WERI-Rb-1 (cell line): ENCODE measurements at regions not wholly inside any gene's neighbourhood (a gene's known extent, or its start where the extent isn't known, plus 50 kb on each side); places are given as distances from the start of the nearest gene placed in this dataset.
"Not testable (repeated sequence)": the region's sequence is repeated elsewhere in the genome, so short reads cannot be mapped to it uniquely, and the experiment has no call there.

ENCODE experiments used
- DNase-seq: peaks from one replicate; pipeline ENCODE4 v3.0.0-alpha.2; 2020
- H3K27ac ChIP-seq: fragments of 250-450 bp; sonication (Bioruptor Pico); 2 replicates; pipeline ENCODE4 v1.5.1; 2020; ENCODE audit warnings: mild to moderate bottlenecking, moderate library complexity
- H3K27me3 ChIP-seq: fragments of 250-450 bp; sonication (Bioruptor Pico); 2 replicates; pipeline ENCODE4 v1.5.1; 2021; ENCODE audit warnings: mild to moderate bottlenecking, low read depth, moderate library complexity; ENCODE audit not compliant: insufficient read depth, severe bottlenecking
- H3K36me3 ChIP-seq: fragments of 250-450 bp; sonication (Bioruptor Pico); 2 replicates; pipeline ENCODE4 v1.5.1; 2020; ENCODE audit warnings: mild to moderate bottlenecking, moderate library complexity
- H3K4me3 ChIP-seq: 2 replicates; pipeline ENCODE4 v1.5.1; 2011; ENCODE audit warnings: low read depth, mild to moderate bottlenecking, control low read depth, low read length
- H3K9me3 ChIP-seq: fragments of 250-450 bp; sonication (Bioruptor Pico); 2 replicates; pipeline ENCODE4 v1.5.1; 2021; ENCODE audit warnings: mild to moderate bottlenecking, moderate library complexity; ENCODE audit not compliant: severe bottlenecking
- TF ChIP-seq, protein P1 (sequence below): IDR thresholded peaks from 2 replicates; pipeline ENCODE4 v1.5.1; 2011; ENCODE audit warnings: low read depth, mild to moderate bottlenecking, control low read depth, inconsistent platforms, low read length

DNA sequence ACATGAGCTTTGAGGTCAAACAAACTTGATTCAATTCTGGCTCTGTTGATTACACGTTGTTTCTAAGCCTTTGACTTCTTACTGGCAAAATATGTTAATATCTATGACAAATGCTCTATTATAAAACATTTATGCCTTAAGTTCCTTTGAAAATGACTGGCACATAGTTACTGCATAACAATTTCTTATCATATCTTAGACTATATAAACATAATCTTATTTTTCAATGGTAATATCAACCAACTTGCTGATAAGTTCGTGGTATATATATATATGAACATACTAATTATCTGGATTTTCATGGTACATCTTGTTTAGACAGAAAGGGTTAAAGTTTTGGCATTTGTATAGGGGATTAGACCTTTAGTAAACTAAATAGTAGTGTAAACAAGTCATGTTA is 645.6 kb upstream of the ZNF804A start:
- no peak overlapping the region for H3K27ac ChIP-seq
- no peak overlapping the region for H3K4me3 ChIP-seq

DNA sequence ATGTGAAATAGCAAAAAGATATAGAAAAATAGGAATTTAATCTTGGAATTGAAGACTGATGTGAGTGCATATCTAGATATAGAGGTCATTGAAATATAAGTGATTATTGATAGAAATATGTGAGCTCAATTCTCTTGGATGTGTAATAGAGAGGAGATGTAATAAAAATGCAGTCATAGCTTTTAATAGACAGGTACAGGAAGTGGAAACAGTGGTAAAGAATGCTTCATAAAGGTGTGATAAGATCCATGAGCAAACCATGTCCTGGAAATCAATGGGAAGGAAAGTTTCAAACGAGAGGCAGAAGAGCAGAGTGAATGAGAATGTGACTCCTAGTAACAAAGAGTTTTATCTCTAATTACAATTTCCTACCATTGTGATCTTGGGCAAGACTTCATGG is 634.7 kb upstream of the ZNF804A start:
- no peaks in the 10 kb centered on the region for H3K27me3 ChIP-seq
- H3K9me3 ChIP-seq = no peaks in the 10 kb centered on the region
- TF ChIP-seq, protein P1, sequence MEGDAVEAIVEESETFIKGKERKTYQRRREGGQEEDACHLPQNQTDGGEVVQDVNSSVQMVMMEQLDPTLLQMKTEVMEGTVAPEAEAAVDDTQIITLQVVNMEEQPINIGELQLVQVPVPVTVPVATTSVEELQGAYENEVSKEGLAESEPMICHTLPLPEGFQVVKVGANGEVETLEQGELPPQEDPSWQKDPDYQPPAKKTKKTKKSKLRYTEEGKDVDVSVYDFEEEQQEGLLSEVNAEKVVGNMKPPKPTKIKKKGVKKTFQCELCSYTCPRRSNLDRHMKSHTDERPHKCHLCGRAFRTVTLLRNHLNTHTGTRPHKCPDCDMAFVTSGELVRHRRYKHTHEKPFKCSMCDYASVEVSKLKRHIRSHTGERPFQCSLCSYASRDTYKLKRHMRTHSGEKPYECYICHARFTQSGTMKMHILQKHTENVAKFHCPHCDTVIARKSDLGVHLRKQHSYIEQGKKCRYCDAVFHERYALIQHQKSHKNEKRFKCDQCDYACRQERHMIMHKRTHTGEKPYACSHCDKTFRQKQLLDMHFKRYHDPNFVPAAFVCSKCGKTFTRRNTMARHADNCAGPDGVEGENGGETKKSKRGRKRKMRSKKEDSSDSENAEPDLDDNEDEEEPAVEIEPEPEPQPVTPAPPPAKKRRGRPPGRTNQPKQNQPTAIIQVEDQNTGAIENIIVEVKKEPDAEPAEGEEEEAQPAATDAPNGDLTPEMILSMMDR = no peak
- H3K36me3 ChIP-seq = no peaks in the 10 kb centered on the region
- DNase-seq = no peak
- no peak overlapping the region for H3K27ac ChIP-seq
- H3K4me3 ChIP-seq = no peak overlapping the region

More for the DNA sequence above, 645.6 kb upstream of the ZNF804A start:
- DNase-seq = no peak
- Histone ChIP-seq H3K9me3 (no peaks in the 10 kb centered on the region), H3K27me3 (no peaks in the 10 kb centered on the region), H3K36me3 (no peaks in the 10 kb centered on the region)
- TF ChIP-seq, protein P1 = no peak

DNA sequence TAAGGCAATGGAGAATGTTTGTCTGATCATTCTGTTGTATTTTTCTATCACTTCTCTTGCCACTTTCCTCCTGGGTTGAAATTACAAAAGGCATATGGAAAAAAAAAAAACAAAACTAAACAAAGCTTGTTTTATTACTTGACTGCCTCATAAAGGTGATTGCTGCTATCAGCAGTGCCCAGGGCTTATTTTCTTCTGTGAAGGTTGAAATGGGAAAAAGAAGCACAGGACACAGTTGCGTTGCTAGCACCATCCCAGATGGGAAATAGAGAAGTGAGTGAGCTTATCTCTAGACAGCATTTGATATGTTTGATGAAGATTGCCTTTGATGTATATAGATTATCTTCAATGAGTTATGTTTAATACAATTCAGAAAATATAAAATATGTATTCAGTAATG is 633.8 kb upstream of the ZNF804A start:
- no peak overlapping the region for H3K27ac ChIP-seq
- H3K9me3 ChIP-seq = no peaks in the 10 kb centered on the region
- H3K4me3 ChIP-seq = no peak overlapping the region
- H3K36me3 ChIP-seq = no peaks in the 10 kb centered on the region
- no peak for DNase-seq
- TF ChIP-seq, protein P1 = no peak
- no peaks in the 10 kb centered on the region for H3K27me3 ChIP-seq

DNA sequence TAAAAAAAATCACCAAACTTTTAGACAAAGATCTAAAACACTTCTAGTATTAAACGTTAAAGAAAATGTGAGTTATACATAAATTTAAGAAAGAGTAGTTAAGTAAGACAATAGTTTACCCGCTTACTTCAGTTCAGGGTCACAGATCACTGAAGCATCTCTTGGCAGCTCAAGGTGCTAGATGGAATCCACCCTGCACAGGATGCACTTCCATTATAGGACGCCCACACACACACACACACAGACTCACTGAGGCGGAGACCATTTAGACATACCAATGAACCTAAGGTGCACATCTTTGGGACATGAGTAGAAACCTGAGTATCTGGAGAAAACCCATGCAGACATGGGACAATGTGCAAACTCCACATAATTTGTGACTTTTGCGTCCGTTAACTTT is 630.6 kb upstream of the ZNF804A start:
- DNase-seq = no peak
- Histone ChIP-seq H3K4me3 (no peak overlapping the region), H3K36me3 (no peaks in the 10 kb centered on the region), H3K9me3 (no peaks in the 10 kb centered on the region), H3K27me3 (no peaks in the 10 kb centered on the region), H3K27ac (no peak overlapping the region)
- TF ChIP-seq, protein P1 = no peak

DNA sequence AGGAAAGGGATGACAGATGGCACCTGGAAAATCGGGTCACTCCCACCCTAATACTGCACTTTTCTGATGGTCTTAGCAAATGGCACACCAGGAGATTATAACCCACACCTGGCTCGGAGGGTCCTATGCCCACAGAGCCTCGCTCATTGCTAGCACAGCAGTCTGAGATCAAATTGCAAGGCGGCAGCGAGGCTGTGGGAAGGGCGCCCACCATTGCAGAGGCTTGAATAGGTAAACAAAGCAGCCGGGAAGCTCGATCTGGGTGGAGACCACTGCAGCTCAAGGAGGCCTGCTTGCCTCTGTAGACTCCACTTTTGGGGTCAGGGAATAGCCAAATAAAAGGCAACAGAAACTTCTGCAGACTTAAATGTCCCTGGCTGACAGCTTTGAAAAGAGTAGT is 622.7 kb upstream of the ZNF804A start:
- not testable (repeated sequence) for H3K27me3 ChIP-seq, DNase-seq, H3K9me3 ChIP-seq, H3K4me3 ChIP-seq, H3K36me3 ChIP-seq, H3K27ac ChIP-seq

DNA sequence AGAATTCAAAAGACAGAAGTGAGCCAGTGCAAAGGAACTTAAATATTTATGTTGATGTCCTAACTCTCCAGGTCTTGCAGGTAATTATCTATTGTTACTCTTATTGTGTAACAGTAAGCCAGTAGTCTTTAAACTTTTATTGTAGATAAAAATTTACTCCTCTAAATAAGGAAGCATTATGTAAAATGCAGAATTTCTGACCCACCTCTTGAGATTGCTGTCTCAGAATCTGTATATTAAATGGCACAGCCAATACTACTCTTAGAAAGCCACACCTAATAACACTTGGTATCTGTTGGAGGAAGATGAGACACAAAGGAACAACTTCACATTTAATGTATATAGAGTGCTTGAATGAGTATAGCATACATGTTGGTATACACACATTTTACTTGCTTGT is 613.5 kb upstream of the ZNF804A start:
- no peaks in the 10 kb centered on the region for H3K27me3 ChIP-seq
- DNase-seq = no peak
- H3K9me3 ChIP-seq = no peaks in the 10 kb centered on the region
- no peak overlapping the region for H3K4me3 ChIP-seq
- TF ChIP-seq, protein P1 = no peak
- H3K36me3 ChIP-seq = no peaks in the 10 kb centered on the region
- H3K27ac ChIP-seq = no peak overlapping the region
